Trophoblast cell (in vitro differentiated cells and primary cell): ENCODE measurements at regions not wholly inside any gene's neighbourhood (a gene's known extent, or its start where the extent isn't known, plus 50 kb on each side); places are given as distances from the start of the nearest gene placed in this dataset.

Experiments used
- DNase-seq, 2 donors: peaks; one replicate each; pipeline ENCODE4 v3.0.0-alpha.2; 2016
- H2AFZ ChIP-seq: 2 replicates; pipeline ENCODE4 v1.6.1; 2013; ENCODE audit warnings: low read length, moderate library complexity, mild to moderate bottlenecking; ENCODE audit not compliant: insufficient read depth, poor library complexity
- H2AK5ac ChIP-seq: 2 replicates; pipeline ENCODE4 v1.6.1; 2013; ENCODE audit warnings: mild to moderate bottlenecking, low read length
- H2BK120ac ChIP-seq: 2 replicates; pipeline ENCODE4 v1.6.1; 2013; ENCODE audit warnings: low read length, mild to moderate bottlenecking, moderate library complexity; ENCODE audit not compliant: insufficient read depth, poor library complexity
- H2BK12ac ChIP-seq: 2 replicates; pipeline ENCODE4 v1.6.1; 2013; ENCODE audit warnings: mild to moderate bottlenecking, low read length, moderate library complexity
- H2BK5ac ChIP-seq: 2 replicates; pipeline ENCODE4 v1.6.1; 2013; ENCODE audit warnings: low read length, low read depth, moderate library complexity, mild to moderate bottlenecking; ENCODE audit not compliant: poor library complexity
- H3K14ac ChIP-seq: 2 replicates; pipeline ENCODE4 v1.6.1; 2013; ENCODE audit warnings: mild to moderate bottlenecking, low read length
- H3K18ac ChIP-seq: 2 replicates; pipeline ENCODE4 v1.6.1; 2013; ENCODE audit warnings: mild to moderate bottlenecking, low read length
- H3K23ac ChIP-seq: 2 replicates; pipeline ENCODE4 v1.6.1; 2013; ENCODE audit warnings: low read length
- H3K27ac ChIP-seq: 2 replicates; pipeline ENCODE4 v1.5.1; 2013; ENCODE audit warnings: low read depth, mild to moderate bottlenecking, inconsistent platforms, low read length, moderate library complexity
- H3K27me3 ChIP-seq: 2 replicates; pipeline ENCODE4 v1.6.1; 2013; ENCODE audit warnings: inconsistent platforms, mild to moderate bottlenecking, low read length, moderate library complexity; ENCODE audit not compliant: insufficient read depth
- H3K36me3 ChIP-seq, 2 experiments: 1 replicate in 1 of 2; 2 replicates in 1 of 2; pipeline ENCODE4 v1.6.1; 2013; ENCODE audit warnings: low read length in 2 of 2, mild to moderate bottlenecking in 2 of 2, moderate library complexity in 1 of 2; ENCODE audit not compliant: insufficient read depth in 2 of 2, control insufficient read depth in 1 of 2
- H3K4ac ChIP-seq: 2 replicates; pipeline ENCODE4 v1.6.1; 2013; ENCODE audit warnings: low read depth, mild to moderate bottlenecking, low read length, moderate library complexity
- H3K4me1 ChIP-seq, 2 experiments: 1 replicate in 1 of 2; 2 replicates in 1 of 2; pipeline ENCODE4 v1.6.1; 2013; ENCODE audit warnings: low read length in 2 of 2, mild to moderate bottlenecking in 2 of 2, moderate library complexity in 1 of 2; ENCODE audit not compliant: insufficient read depth in 2 of 2, control insufficient read depth in 1 of 2
- H3K4me2 ChIP-seq: 2 replicates; pipeline ENCODE4 v1.6.1; 2013; ENCODE audit warnings: inconsistent platforms, mild to moderate bottlenecking, low read length, moderate library complexity
- H3K4me3 ChIP-seq: 2 replicates; pipeline ENCODE4 v1.5.1; 2013; ENCODE audit warnings: mild to moderate bottlenecking, low read depth, low read length, inconsistent platforms
- H3K79me1 ChIP-seq: one replicate; pipeline ENCODE4 v1.6.1; 2013; ENCODE audit warnings: low read length
- H3K79me2 ChIP-seq: 2 replicates; pipeline ENCODE4 v1.6.1; 2013; ENCODE audit warnings: low read length, mild to moderate bottlenecking; ENCODE audit not compliant: control insufficient read depth, insufficient read depth, poor library complexity
- H3K9ac ChIP-seq: 2 replicates; pipeline ENCODE4 v1.6.1; 2013; ENCODE audit warnings: mild to moderate bottlenecking, low read length
- H3K9me3 ChIP-seq: 2 replicates; pipeline ENCODE4 v1.6.1; 2013; ENCODE audit warnings: low read depth, mild to moderate bottlenecking, control low read depth, inconsistent platforms, low read length; ENCODE audit not compliant: insufficient read depth
- H4K12ac ChIP-seq: 2 replicates; pipeline ENCODE4 v1.6.1; 2013; ENCODE audit warnings: low read depth, mild to moderate bottlenecking, low read length, moderate library complexity
- H4K8ac ChIP-seq: 2 replicates; pipeline ENCODE4 v1.6.1; 2013; ENCODE audit warnings: low read depth, mild to moderate bottlenecking, low read length, moderate library complexity
- H4K91ac ChIP-seq: one replicate; pipeline ENCODE4 v1.6.1; 2013; ENCODE audit warnings: low read depth, mild to moderate bottlenecking, low read length, moderate library complexity
- WGBS: extraction: QIAGEN DNeasy Blood & Tissue Kit; methylation state at CpG from one replicate; pipeline ENCODE4 v1.1.7; 2013; ENCODE audit warnings: missing lambda C conversion rate; ENCODE audit not compliant: insufficient read length, insufficient coverage; ENCODE audit errors: extremely low coverage; 5-methylcytosine and 5-hydroxymethylcytosine counted together

- H2AFZ ChIP-seq, result no peak overlapping the region
- H3K27ac ChIP-seq, result no peak overlapping the region
- no peak overlapping the region for H3K14ac ChIP-seq
- H2BK120ac ChIP-seq, result no peak overlapping the region
- no peak overlapping the region for H3K4me2 ChIP-seq
- H3K79me2 ChIP-seq, result no peaks in the 10 kb centered on the region
- no peak overlapping the region for H2AK5ac ChIP-seq
- H3K18ac ChIP-seq, result no peak overlapping the region
- no peak overlapping the region for H3K9ac ChIP-seq
- peaks cover 0 to 2% of the 10 kb centered on the region in 2 experiments for H3K4me1 ChIP-seq
- H3K79me1 ChIP-seq, result no peaks in the 10 kb centered on the region
- no peak overlapping the region for H4K8ac ChIP-seq
- no peak for DNase-seq
- H3K36me3 ChIP-seq, result no peaks in the 10 kb centered on the region
- H3K4me3 ChIP-seq, result no peak overlapping the region
- no peak overlapping the region for H2BK12ac ChIP-seq
- H3K4ac ChIP-seq, result no peak overlapping the region
- no peak overlapping the region for H4K91ac ChIP-seq
- H3K9me3 ChIP-seq, result no peaks in the 10 kb centered on the region
- no peak overlapping the region for H4K12ac ChIP-seq
- no peak overlapping the region for H3K23ac ChIP-seq
- no CpG with 5 or more reads among the region's 5 CpGs for WGBS
- no peak overlapping the region for H2BK5ac ChIP-seq
- H3K27me3 ChIP-seq, result no peaks in the 10 kb centered on the region
Observed at GRCh38 chr7:34207810-34208209, 302.5 kb downstream of the BMPER start.

GRCh38 chr7:34208878-34209621 lies 303.7 kb downstream of the BMPER start:
- no peak overlapping the region for H2BK12ac ChIP-seq
- no peak overlapping the region for H3K23ac ChIP-seq
- no peak overlapping the region for H3K4ac ChIP-seq
- H3K9me3 ChIP-seq, result no peaks in the 10 kb centered on the region
- no CpG with 5 or more reads among the region's 5 CpGs for WGBS
- no peak for DNase-seq
- H3K79me1 ChIP-seq, result no peaks in the 10 kb centered on the region
- no peak overlapping the region for H4K91ac ChIP-seq
- no peak overlapping the region for H2BK5ac ChIP-seq
- H3K36me3 ChIP-seq, result no peaks in the 10 kb centered on the region
- H3K79me2 ChIP-seq, result no peaks in the 10 kb centered on the region
- H3K9ac ChIP-seq, result no peak overlapping the region
- no peaks in the 10 kb centered on the region for H3K27me3 ChIP-seq
- H3K4me3 ChIP-seq, result no peak overlapping the region
- H3K14ac ChIP-seq, result no peak overlapping the region
- H2AK5ac ChIP-seq, result no peak overlapping the region
- H4K12ac ChIP-seq, result no peak overlapping the region
- no peak overlapping the region for H2BK120ac ChIP-seq
- H4K8ac ChIP-seq, result no peak overlapping the region
- H3K4me2 ChIP-seq, result no peak overlapping the region
- H3K27ac ChIP-seq, result no peak overlapping the region
- no peak overlapping the region for H2AFZ ChIP-seq
- H3K18ac ChIP-seq, result no peak overlapping the region
- H3K4me1 ChIP-seq, result peaks cover 0 to 2% of the 10 kb centered on the region in 2 experiments

GRCh38 chr7:34211018-34211417 lies 305.7 kb downstream of the BMPER start:
- Histone ChIP-seq H3K79me1 (no peaks in the 10 kb centered on the region), H2AFZ (no peak overlapping the region), H3K27me3 (no peaks in the 10 kb centered on the region), H3K79me2 (no peaks in the 10 kb centered on the region), H3K9me3 (no peaks in the 10 kb centered on the region), H3K23ac (no peak overlapping the region), H3K14ac (no peak overlapping the region), H4K12ac (no peak overlapping the region), H3K9ac (no peak overlapping the region), H4K8ac (no peak overlapping the region), H3K36me3 (no peaks in the 10 kb centered on the region), H3K4ac (no peak overlapping the region), H3K27ac (no peak overlapping the region), H2BK5ac (no peak overlapping the region), H2BK12ac (no peak overlapping the region), H3K18ac (no peak overlapping the region), H3K4me1 (peaks cover 0 to 2% of the 10 kb centered on the region in 2 experiments), H3K4me2 (no peak overlapping the region), H3K4me3 (no peak overlapping the region), H2AK5ac (no peak overlapping the region), H4K91ac (no peak overlapping the region), H2BK120ac (no peak overlapping the region)
- no peak for DNase-seq

- H2BK12ac ChIP-seq, result no peak overlapping the region
- no peaks in the 10 kb centered on the region for H3K9me3 ChIP-seq
- H3K14ac ChIP-seq, result no peak overlapping the region
- H3K9ac ChIP-seq, result no peak overlapping the region
- H4K91ac ChIP-seq, result no peak overlapping the region
- H3K4me3 ChIP-seq, result no peak overlapping the region
- H3K79me1 ChIP-seq, result no peaks in the 10 kb centered on the region
- H4K8ac ChIP-seq, result no peak overlapping the region
- H3K23ac ChIP-seq, result no peak overlapping the region
- no peak overlapping the region for H4K12ac ChIP-seq
- H2AK5ac ChIP-seq, result no peak overlapping the region
- no peak overlapping the region for H2BK5ac ChIP-seq
- no peaks in the 10 kb centered on the region for H3K4me1 ChIP-seq
- no peak for DNase-seq
- H2AFZ ChIP-seq, result no peak overlapping the region
- H3K27me3 ChIP-seq, result no peaks in the 10 kb centered on the region
- no peak overlapping the region for H2BK120ac ChIP-seq
- H3K18ac ChIP-seq, result no peak overlapping the region
- no peak overlapping the region for H3K4me2 ChIP-seq
- no CpG with 5 or more reads among the region's 1 CpG for WGBS
- no peaks in the 10 kb centered on the region for H3K79me2 ChIP-seq
- no peaks in the 10 kb centered on the region for H3K36me3 ChIP-seq
- no peak overlapping the region for H3K27ac ChIP-seq
- no peak overlapping the region for H3K4ac ChIP-seq
Observed at GRCh38 chr7:34217972-34218371, 312.6 kb downstream of the BMPER start.
